Common myeloid progenitor, CD34-positive (primary cell): ENCODE measurements at regions not wholly inside any gene's neighbourhood (a gene's known extent, or its start where the extent isn't known, plus 50 kb on each side); places are given as distances from the start of the nearest gene placed in this dataset.

ENCODE experiments used
- CTCF ChIA-PET: fragments of 350-600 bp; sonication (Branson Sonifier 250); formaldehyde crosslinking; loops from one replicate; lab custom pipeline; 2021; ENCODE audit warnings: antibody characterized with exemption; lab: Charles Lee
- POLR2A ChIA-PET: fragments of 350-600 bp; sonication (Branson Sonifier 250); formaldehyde crosslinking; loops from one replicate; lab custom pipeline; 2021; ENCODE audit warnings: antibody characterized with exemption; lab: Charles Lee
- DNase-seq, 3 donors: peaks; one replicate each; pipeline versions ENCODE4 v3.0.0 to v3.0.0-alpha.2; 2013
- H3K27ac ChIP-seq, 2 experiments: 1 replicate in 1 of 2; 2 replicates in 1 of 2; pipeline ENCODE4 v1.7.0; 2013; ENCODE audit warnings: inconsistent platforms in 2 of 2, low read length in 2 of 2, mild to moderate bottlenecking in 2 of 2, low read depth in 1 of 2, moderate library complexity in 1 of 2; ENCODE audit not compliant: severe bottlenecking in 2 of 2, insufficient read depth in 1 of 2, poor library complexity in 1 of 2
- H3K27me3 ChIP-seq, 5 experiments: replicated peaks in 2 of 5; 1 replicate in 3 of 5; 2 replicates in 2 of 5; pipeline versions ENCODE4 v1.6.1 to v1.7.0; 2013; ENCODE audit warnings: low read length in 4 of 5, mild to moderate bottlenecking in 2 of 5, moderate library complexity in 2 of 5, inconsistent platforms in 1 of 5; ENCODE audit not compliant: insufficient read depth in 5 of 5, control insufficient read depth in 4 of 5
- H3K36me3 ChIP-seq, 4 experiments: 1 replicate in 2 of 4; 2 replicates in 2 of 4; pipeline versions ENCODE4 v1.6.1 to v1.7.0; 2013; ENCODE audit warnings: low read length in 3 of 4, control low read depth in 1 of 4, mild to moderate bottlenecking in 1 of 4; ENCODE audit not compliant: control insufficient read depth in 4 of 4, insufficient read depth in 4 of 4
- H3K4me1 ChIP-seq, 4 experiments: 1 replicate in 3 of 4; 2 replicates in 1 of 4; pipeline versions ENCODE4 v1.6.1 to v1.7.1; 2013; ENCODE audit warnings: low read length in 3 of 4, mild to moderate bottlenecking in 3 of 4, control low read depth in 1 of 4, inconsistent platforms in 1 of 4, moderate library complexity in 1 of 4; ENCODE audit not compliant: control insufficient read depth in 4 of 4, insufficient read depth in 4 of 4; ENCODE audit errors: control extremely low read depth in 1 of 4
- H3K4me3 ChIP-seq, 7 experiments: 1 replicate in 4 of 7; 2 replicates in 3 of 7; pipeline versions ENCODE4 v1.5.1 to v1.7.0; 2013; ENCODE audit warnings: mild to moderate bottlenecking in 7 of 7, low read length in 6 of 7, moderate library complexity in 6 of 7, inconsistent platforms in 2 of 7, low read depth in 2 of 7, control low read depth in 1 of 7; ENCODE audit not compliant: insufficient read depth in 4 of 7, control insufficient read depth in 1 of 7; ENCODE audit errors: extremely low read depth in 1 of 7
- H3K9me3 ChIP-seq, 5 experiments: 1 replicate in 4 of 5; 2 replicates in 1 of 5; pipeline versions ENCODE4 v1.6.1 to v1.7.1; 2013; ENCODE audit warnings: low read length in 4 of 5, mild to moderate bottlenecking in 2 of 5, inconsistent platforms in 1 of 5, low read depth in 1 of 5, moderate library complexity in 1 of 5; ENCODE audit not compliant: control insufficient read depth in 4 of 5, insufficient read depth in 2 of 5; ENCODE audit errors: control extremely low read depth in 1 of 5
- WGBS: methylation state at CpG from one replicate; pipeline ENCODE4 v1.1.5; 2013; ENCODE audit not compliant: insufficient coverage; 5-methylcytosine and 5-hydroxymethylcytosine counted together

DNA sequence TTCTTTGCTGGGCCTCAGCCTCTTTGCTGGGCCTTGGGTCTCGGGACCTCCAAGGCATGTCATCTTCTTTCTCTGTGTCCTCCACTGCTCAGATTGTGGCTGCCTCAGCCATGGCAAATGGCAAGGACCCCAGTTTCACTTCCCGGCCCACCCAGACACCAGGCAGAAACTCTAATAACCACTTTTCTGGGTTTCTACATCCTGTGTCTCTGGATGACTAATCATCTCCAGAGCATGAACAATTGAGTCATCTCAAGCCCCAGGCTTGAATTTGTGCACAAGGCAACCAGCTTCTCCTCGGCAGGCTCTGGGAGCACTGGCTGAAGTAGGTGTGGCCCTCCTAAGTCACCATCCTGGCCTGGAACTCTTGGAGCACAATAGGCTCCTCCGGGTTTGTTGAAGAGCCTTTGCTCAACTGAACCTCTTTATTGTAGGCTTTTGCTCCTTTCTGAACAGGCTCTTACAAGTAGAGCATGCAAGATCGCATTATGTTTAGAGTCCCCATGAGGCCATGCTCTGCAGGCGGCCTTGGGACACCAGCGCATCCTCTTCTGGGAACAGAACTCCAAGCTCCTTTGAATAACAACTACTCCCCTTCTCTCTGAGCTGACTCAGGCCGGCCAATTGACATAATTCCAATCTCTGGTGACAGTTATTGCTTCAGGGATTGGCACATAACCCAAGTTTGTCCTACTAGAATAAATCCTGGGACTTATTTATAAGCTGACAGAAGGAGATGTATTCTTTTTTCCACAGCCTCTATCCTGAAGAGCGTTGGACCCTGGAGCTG is 218.1 kb downstream of the WDR11 start:
- CTCF ChIA-PET = interaction anchor here (0.7 to 1.3 kb wide), 4 partner anchors 16 to 539 kb away, joined by 3 to 5 read pairs (median 3); no protein-coding TSS in a partner anchor
- H3K4me1 ChIP-seq = no peaks in the 10 kb centered on the region
- H3K9me3 ChIP-seq = no peaks in the 10 kb centered on the region
- DNase-seq = peak in 1 of 3 donors; percentile 3
- no peak overlapping the region for H3K27ac ChIP-seq
- peaks cover 0 to 3% (median 2%) of the 10 kb centered on the region in 5 experiments for H3K27me3 ChIP-seq
- 81% methylated on average over 6 of the region's 9 CpGs for WGBS
- H3K36me3 ChIP-seq = no peaks in the 10 kb centered on the region
- POLR2A ChIA-PET = no interaction called here
- no peak overlapping the region for H3K4me3 ChIP-seq

DNA sequence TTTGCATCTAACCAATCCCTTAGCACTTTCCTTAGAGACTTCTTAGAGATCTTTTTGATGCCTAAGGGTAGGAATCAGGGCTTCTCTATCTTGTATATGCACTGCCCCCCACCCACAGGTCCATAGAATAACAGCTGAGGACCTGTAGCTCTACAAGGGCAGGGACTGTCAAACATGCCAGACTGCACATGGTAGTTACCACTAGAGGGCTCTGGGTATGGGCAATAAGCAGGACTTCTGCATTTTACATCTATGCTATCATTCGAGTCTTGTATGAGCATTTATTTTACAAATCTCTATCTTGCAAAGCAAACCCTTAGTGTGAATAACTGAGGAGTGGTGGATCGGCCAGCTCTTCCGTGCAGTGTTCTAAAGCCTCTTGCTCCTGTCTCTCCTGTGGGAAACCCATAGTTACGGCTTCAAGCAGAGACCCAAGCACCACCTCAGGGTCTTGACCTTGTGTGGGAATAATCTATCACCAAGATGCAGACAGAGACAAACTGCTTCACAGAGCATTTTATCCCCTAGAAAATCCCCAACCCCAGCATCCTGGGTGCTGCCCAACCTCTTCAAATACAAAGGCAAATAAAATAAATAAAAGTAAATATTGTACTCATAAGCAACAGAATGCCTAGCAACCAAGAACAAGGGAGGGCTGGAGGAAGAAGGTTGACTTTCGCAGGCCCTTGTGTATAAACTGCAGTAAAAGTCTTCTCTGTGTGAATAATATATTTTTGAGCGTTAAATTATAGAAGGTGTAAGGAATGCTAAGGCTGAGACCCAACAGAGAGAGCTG is 219.3 kb downstream of the WDR11 start:
- Histone ChIP-seq H3K4me3 (no peak overlapping the region), H3K9me3 (no peaks in the 10 kb centered on the region), H3K27me3 (peaks cover 0 to 3% (median 2%) of the 10 kb centered on the region in 5 experiments), H3K4me1 (no peaks in the 10 kb centered on the region), H3K36me3 (no peaks in the 10 kb centered on the region), H3K27ac (no peak overlapping the region)
- CTCF ChIA-PET = interaction anchor here (0.8 to 1.3 kb wide), 3 partner anchors 14 to 538 kb away, joined by 3 to 5 read pairs (median 3); no protein-coding TSS in a partner anchor
- peak; percentile 46 to 73 (median 65) for DNase-seq
- no CpG with 5 or more reads among the region's 6 CpGs for WGBS
- POLR2A ChIA-PET = no interaction called here

DNA sequence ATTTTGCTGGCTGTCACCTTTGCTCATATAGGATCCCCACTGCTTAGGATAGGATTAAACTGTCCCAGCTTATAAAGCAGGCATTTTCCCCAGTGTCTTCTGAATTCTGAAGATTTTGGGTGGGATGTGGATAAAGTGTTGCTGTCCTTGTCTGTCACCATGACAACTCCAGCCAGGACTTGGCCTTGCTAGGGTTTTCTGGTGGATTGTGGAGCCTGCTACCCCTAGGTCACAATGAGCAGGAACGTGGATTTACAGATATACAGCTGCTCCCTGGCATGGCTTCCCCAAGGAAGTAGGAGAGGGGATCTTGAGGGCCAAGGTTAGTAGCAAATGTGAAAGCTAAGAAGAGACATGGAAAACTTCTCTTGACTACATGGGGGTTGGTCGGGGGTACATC is 220.7 kb downstream of the WDR11 start:
- H3K36me3 ChIP-seq = no peaks in the 10 kb centered on the region
- no peaks in the 10 kb centered on the region for H3K4me1 ChIP-seq
- WGBS = 100% methylated on average over 2 of the region's 2 CpGs
- DNase-seq = no peak
- H3K27ac ChIP-seq = no peak overlapping the region
- no peak overlapping the region for H3K4me3 ChIP-seq
- CTCF ChIA-PET = no interaction called here
- no peaks in the 10 kb centered on the region for H3K9me3 ChIP-seq
- H3K27me3 ChIP-seq = peaks cover 0 to 3% (median 2%) of the 10 kb centered on the region in 5 experiments
- POLR2A ChIA-PET = no interaction called here

DNA sequence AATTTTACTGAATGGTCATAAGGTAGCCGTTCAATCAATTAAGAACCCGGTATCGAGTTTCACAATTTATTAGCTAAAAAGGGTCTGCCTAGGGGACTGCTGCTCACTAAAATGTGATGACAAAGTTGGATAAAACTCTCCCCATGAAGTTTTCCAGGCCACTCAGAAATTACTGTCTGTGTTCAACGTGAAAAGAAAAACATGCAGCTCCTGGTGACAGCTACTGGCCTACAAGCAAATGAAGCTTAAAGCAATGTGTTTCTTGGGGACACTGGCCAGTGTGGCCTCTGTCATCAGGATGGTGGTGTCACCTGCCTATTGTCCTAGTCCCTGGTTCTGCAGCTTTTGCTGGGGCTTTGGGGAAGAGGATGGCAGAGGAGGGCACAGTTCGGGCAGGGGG is 222.6 kb downstream of the WDR11 start:
- POLR2A ChIA-PET = no interaction called here
- H3K36me3 ChIP-seq = no peaks in the 10 kb centered on the region
- no peak overlapping the region for H3K4me3 ChIP-seq
- H3K27ac ChIP-seq = no peak overlapping the region
- no peaks in the 10 kb centered on the region for H3K9me3 ChIP-seq
- H3K27me3 ChIP-seq = peaks cover 0 to 11% (median 4%) of the 10 kb centered on the region in 5 experiments
- no peaks in the 10 kb centered on the region for H3K4me1 ChIP-seq
- DNase-seq = no peak
- CTCF ChIA-PET = no interaction called here
- WGBS = 95% methylated on average over 5 of the region's 5 CpGs

DNA sequence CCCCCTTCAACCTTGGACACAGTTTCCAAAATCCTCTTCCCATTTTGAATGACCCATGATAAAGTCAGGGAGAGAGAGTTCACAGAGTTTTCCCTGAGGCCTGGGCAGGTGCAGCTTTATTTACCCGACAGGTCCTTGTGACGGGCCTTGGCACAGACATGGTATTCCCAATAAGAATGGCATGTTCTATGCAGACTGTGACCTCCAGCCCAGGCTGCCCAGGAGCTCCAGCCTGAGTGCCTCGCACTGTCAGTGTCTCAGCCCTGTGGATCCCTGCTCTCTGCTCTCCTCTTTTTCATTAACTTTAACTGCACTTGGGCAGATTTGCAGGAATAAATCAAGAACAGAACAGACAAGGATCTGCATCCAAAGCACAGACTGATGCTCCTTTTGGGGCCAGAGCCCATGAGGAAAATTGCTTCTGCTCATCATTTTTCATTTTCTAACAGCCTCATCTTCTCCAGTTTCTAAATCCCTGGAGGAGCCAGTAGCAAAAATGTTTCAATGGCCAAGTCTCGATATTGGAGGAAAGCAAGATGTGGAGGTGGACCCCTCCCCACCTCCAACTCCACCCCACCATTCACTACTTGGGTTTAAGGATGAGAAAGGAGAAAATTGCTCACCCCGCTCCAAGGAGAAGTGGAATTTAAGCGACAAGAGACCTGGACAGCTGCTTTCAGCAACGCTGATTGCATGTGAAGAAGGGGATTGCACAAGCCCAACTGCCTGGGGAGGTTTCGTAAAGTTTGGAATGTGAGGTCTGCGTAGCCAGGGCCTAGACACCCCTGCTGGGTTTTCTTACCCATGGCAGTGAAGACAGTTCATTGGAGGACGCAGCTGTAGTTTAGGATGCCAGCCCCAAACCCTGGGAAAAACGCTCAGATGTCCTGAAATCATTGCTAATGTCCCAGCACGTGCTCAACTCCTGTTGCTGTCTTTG is 225.9 kb downstream of the WDR11 start:
- POLR2A ChIA-PET = no interaction called here
- CTCF ChIA-PET = no interaction called here
- Histone ChIP-seq H3K9me3 (no peaks in the 10 kb centered on the region), H3K4me3 (no peak overlapping the region), H3K36me3 (no peaks in the 10 kb centered on the region), H3K27me3 (peaks cover 0 to 24% (median 11%) of the 10 kb centered on the region in 5 experiments), H3K27ac (no peak overlapping the region), H3K4me1 (no peaks in the 10 kb centered on the region)
- 91% methylated on average over 10 of the region's 12 CpGs for WGBS
- no peak for DNase-seq

DNA sequence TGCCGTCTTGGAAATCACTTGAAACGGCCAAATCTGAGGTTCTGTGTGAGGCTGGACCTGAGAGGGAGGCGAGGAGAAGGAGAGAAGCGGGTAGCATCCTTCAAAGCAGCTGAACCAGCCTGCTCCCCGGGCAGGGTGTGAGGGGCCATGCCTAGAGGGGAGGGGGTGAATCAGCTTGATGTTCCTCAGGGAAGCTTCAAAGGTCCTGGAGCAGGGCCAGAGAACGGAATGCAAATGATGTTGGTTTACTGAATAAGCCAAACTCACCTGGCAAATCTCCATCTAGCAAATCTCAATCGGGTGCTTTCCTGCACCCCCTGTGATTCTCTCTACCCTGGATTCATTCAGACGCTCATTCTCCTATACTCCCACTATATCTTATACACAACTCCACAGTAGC is 226.9 kb downstream of the WDR11 start:
- H3K4me1 ChIP-seq = no peaks in the 10 kb centered on the region
- CTCF ChIA-PET = no interaction called here
- peaks cover 2 to 24% (median 11%) of the 10 kb centered on the region in 5 experiments for H3K27me3 ChIP-seq
- no peak for DNase-seq
- no peaks in the 10 kb centered on the region for H3K9me3 ChIP-seq
- 83% methylated on average over 7 of the region's 8 CpGs for WGBS
- H3K36me3 ChIP-seq = no peaks in the 10 kb centered on the region
- H3K27ac ChIP-seq = no peak overlapping the region
- no peak overlapping the region for H3K4me3 ChIP-seq
- POLR2A ChIA-PET = no interaction called here
